Left lung (tissue), 4 donors: ENCODE measurements at regions not wholly inside any gene's neighbourhood (a gene's known extent, or its start where the extent isn't known, plus 50 kb on each side); places are given as distances from the start of the nearest gene placed in this dataset.
A peak's percentile ranks its signal among the peaks of the same experiment; 100 is the strongest.

Experiments used
- ATAC-seq: fragments of 200-7000 bp; cut with Tn5 transposase; one replicate; pipeline ENCODE4 v1.9.1; 2020; ENCODE audit warnings: moderate library complexity
- DNase-seq, 4 donors: peaks; one replicate each; pipeline ENCODE4 v3.0.0-alpha.2; 2013 to 2020
- H3K27ac ChIP-seq, 2 donors: fragments of 200-600 bp; sonication (generic) in 1 of 2; one replicate each; pipeline versions ENCODE4 v1.5.0 to v1.8.0; 2020 to 2021
- H3K27me3 ChIP-seq, 2 donors: fragments of 200-600 bp; sonication (generic) in 1 of 2; one replicate each; pipeline versions ENCODE4 v1.5.0 to v1.8.0; 2020 to 2021
- H3K36me3 ChIP-seq, 2 donors: fragments of 200-600 bp; sonication (generic) in 1 of 2; one replicate each; pipeline versions ENCODE4 v1.5.0 to v1.8.0; 2020 to 2021
- H3K4me1 ChIP-seq, 2 donors: fragments of 200-600 bp; one replicate each; pipeline ENCODE4 v1.8.0; 2021
- H3K4me3 ChIP-seq, 2 donors: fragments of 200-600 bp; sonication (generic) in 1 of 2; one replicate each; pipeline versions ENCODE4 v1.5.0 to v1.8.0; 2020 to 2021; ENCODE audit warnings: mild to moderate bottlenecking in 1 of 2
- H3K9me3 ChIP-seq, 2 donors: fragments of 200-600 bp; sonication (generic) in 1 of 2; one replicate each; pipeline versions ENCODE4 v1.5.0 to v1.8.0; 2020 to 2021
- intact Hi-C, 2 donors: fragments of 100-400 bp; cut with DNase I; formaldehyde crosslinking; loops; one replicate each; pipeline versions ENCODE4 v1.11.2 to v1.14.2; 2022
- TF ChIP-seq, protein P1 (sequence below), 2 donors: fragments of 200-600 bp; sonication (generic) in 1 of 2; IDR thresholded peaks; one replicate each; pipeline versions ENCODE4 v1.5.0 to v1.8.0; 2021; ENCODE audit warnings: antibody characterized with exemption in 2 of 2
- donor health status: DM: no; HTN: yes; CAD: no.
- donor health status: DM: no; HTN: no; CAD: no.

DNA sequence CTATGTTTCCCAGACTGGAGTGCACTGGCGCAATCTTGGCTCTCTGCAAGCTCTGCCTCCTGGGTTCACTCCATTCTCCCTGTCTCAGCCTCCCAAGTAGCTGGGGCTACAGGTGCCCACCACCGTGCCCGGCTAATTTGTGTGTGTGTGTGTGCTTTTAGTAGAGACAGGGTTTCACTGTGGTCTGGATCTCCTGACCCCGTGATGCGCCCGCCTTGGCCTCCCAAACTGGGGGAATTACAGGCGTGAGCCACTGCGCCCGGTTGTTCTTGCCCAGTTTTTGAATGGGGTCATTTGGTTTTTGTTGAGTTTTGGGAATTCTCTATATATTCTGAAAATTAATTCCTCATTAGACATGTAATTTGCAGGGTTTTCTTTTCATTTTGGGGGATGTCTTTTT, 238.4 kb upstream of the PRR20A start:
- Histone ChIP-seq H3K27ac (no peak overlapping the region), H3K9me3 (peaks cover 0 to 9% of the 10 kb centered on the region in 2 donors), H3K36me3 (no peaks in the 10 kb centered on the region), H3K27me3 (no peaks in the 10 kb centered on the region), H3K4me1 (no peaks in the 10 kb centered on the region), H3K4me3 (no peak overlapping the region)
- intact Hi-C loops: no loop called here
- no peak for ATAC-seq
- peak in 1 of 4 donors; percentile 62 for DNase-seq
- TF ChIP-seq, protein P1, sequence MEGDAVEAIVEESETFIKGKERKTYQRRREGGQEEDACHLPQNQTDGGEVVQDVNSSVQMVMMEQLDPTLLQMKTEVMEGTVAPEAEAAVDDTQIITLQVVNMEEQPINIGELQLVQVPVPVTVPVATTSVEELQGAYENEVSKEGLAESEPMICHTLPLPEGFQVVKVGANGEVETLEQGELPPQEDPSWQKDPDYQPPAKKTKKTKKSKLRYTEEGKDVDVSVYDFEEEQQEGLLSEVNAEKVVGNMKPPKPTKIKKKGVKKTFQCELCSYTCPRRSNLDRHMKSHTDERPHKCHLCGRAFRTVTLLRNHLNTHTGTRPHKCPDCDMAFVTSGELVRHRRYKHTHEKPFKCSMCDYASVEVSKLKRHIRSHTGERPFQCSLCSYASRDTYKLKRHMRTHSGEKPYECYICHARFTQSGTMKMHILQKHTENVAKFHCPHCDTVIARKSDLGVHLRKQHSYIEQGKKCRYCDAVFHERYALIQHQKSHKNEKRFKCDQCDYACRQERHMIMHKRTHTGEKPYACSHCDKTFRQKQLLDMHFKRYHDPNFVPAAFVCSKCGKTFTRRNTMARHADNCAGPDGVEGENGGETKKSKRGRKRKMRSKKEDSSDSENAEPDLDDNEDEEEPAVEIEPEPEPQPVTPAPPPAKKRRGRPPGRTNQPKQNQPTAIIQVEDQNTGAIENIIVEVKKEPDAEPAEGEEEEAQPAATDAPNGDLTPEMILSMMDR (IDR thresholded peaks at IDR 0.05): no peak

DNA sequence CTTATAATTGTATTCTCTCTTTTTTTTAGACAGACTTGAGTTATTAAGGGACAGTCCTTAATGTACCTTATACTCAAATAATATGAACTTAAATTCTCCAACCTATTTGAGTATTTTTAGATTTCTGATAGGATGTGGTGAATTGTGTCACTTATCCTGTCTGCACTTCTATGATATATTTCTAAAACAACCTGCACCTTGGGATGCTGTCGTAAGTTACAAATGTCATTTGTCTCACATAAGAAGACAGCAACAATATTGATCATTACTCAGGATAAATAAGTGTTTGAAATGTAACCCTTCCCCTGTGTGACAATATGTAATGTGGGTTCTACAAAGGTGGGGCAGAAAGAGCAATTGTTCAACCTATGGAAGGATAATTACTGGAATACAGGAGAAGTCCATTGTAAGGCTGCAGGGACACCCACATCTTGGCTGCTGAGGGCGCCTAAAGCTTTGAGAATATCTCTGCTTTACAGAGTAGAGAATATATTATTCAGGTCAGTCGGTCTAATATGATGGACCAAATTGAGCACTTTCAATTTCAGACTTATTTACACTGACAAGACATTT, 236.9 kb upstream of the PRR20A start:
- intact Hi-C loops: no loop called here
- TF ChIP-seq, protein P1 (IDR thresholded peaks at IDR 0.05): no peak
- Histone ChIP-seq H3K27ac (no peak overlapping the region), H3K27me3 (no peaks in the 10 kb centered on the region), H3K36me3 (no peaks in the 10 kb centered on the region), H3K9me3 (peaks cover 0 to 9% of the 10 kb centered on the region in 2 donors), H3K4me3 (no peak overlapping the region), H3K4me1 (no peaks in the 10 kb centered on the region)
- DNase-seq: no peak
- no peak for ATAC-seq

DNA sequence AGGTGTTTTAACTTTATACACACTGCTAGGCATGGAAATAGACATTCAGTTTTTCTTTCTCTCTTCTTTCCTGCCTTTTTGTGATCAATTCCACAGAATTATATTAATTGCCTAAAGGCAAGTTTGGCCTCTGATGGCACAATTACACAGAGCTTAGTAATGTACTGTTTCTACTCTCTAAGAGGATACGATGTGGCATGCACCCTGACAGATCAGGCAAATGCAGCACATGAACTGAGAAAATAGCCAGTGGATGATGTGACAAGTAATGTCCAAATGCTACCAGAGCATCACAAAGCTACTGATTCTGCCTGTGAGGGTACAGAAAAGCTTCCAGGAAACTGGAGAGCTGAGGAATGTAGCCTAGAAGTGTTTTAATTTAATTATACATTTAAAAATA, 233.8 kb upstream of the PRR20A start:
- no peak for ATAC-seq
- no peaks in the 10 kb centered on the region for H3K27me3 ChIP-seq

DNA sequence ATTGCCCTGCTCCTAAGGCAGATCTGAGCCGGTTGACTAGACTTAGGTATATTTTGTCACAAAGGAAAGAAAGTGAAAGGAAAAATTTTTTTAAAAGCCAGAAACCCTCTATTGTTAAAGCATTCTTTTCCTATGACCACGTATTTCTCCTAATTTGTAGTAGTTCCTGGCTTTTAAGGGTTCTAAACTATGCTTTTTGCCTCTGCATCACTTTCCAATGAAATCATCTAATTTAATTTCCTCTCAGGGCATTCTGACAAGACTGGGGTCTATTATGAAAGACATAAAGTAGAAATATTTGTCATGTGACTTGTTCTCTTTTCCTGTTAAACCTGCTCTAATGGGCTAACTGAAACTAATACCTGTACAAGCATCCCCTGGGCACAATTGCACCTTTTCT, 233.0 kb upstream of the PRR20A start:
- Histone ChIP-seq H3K36me3 (no peaks in the 10 kb centered on the region), H3K27me3 (no peaks in the 10 kb centered on the region), H3K4me1 (no peaks in the 10 kb centered on the region), H3K9me3 (no peaks in the 10 kb centered on the region), H3K4me3 (no peak overlapping the region), H3K27ac (no peak overlapping the region)
- DNase-seq (peak in 1 of 4 donors; percentile 7), ATAC-seq (no peak)
- TF ChIP-seq, protein P1 (IDR thresholded peaks at IDR 0.05): no peak
- intact Hi-C loops: no loop called here

More for the DNA sequence above, 233.8 kb upstream of the PRR20A start:
- Histone ChIP-seq H3K9me3 (no peaks in the 10 kb centered on the region), H3K4me3 (no peak overlapping the region), H3K36me3 (no peaks in the 10 kb centered on the region), H3K27ac (no peak overlapping the region), H3K4me1 (no peaks in the 10 kb centered on the region)
- TF ChIP-seq, protein P1 (IDR thresholded peaks at IDR 0.05): no peak
- no peak for DNase-seq
- intact Hi-C loops: no loop called here

DNA sequence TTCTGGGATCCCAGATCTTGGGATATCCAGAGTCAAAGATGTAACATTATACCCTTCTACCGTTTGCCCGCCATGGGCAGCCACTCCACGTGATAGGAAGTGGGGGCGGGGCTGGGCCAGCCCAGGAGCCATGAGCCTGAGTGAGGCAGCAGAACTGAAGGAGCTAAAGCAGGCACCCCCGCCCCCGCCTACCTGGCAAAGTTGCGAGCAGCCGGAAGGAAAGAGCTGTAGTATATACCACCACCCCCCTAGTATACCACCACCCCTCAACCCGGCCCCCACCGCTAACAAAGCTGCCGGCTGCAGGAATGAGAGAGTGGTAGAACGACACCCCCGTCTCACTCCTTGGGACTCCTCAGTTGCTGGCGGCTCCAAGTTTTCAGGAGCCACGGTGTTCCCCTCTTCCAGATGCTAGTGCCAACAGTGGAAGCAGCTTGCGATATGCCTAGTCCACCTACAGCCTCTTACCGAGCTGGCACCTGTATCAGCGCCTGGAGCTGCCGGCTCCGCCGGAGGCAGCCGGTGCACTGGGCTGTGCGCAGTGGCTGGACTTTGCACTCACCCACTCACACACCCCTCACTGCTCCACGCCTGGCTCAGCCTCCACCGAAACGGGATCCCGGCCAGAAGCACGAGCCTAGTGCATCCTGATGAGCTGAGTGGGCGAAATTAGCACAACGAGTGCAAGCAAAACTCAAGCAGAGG, 230.7 kb upstream of the PRR20A start:
- Histone ChIP-seq H3K27ac (no peak overlapping the region), H3K36me3 (no peaks in the 10 kb centered on the region), H3K4me1 (no peaks in the 10 kb centered on the region), H3K4me3 (no peak overlapping the region), H3K27me3 (no peaks in the 10 kb centered on the region), H3K9me3 (no peaks in the 10 kb centered on the region)
- peak in 1 of 4 donors; percentile 61 for DNase-seq
- intact Hi-C loops: no loop called here
- TF ChIP-seq, protein P1 (IDR thresholded peaks at IDR 0.05): no peak
- ATAC-seq: no peak
